GM18861 (cell line): ENCODE measurements at regions not wholly inside any gene's neighbourhood (a gene's known extent, or its start where the extent isn't known, plus 50 kb on each side); places are given as distances from the start of the nearest gene placed in this dataset.
"Not testable (repeated sequence)": the region's sequence is repeated elsewhere in the genome, so short reads cannot be mapped to it uniquely, and the experiment has no call there.

Experiments used
- ATAC-seq: cut with Tn5 transposase; IDR thresholded peaks from one replicate; pipeline ENCODE4 v1.9.1; 2021; ENCODE audit not compliant: unreplicated experiment

- ATAC-seq = not testable (repeated sequence)
Measured at GRCh38 chr3:104043001-104043543, 1323.6 kb upstream of the ALCAM start.

- ATAC-seq = no peak
Measured at GRCh38 chr3:104044002-104044401, 1322.7 kb upstream of the ALCAM start.

GRCh38 chr3:104066658-104067057, 1300.1 kb upstream of the ALCAM start:
- ATAC-seq = no peak

GRCh38 chr3:104069114-104069513, 1297.6 kb upstream of the ALCAM start:
- ATAC-seq = no peak

GRCh38 chr3:104070906-104071305, 1295.8 kb upstream of the ALCAM start:
- ATAC-seq = no peak

- no peak for ATAC-seq
Measured at GRCh38 chr3:104080088-104080626, 1286.6 kb upstream of the ALCAM start.

- no peak for ATAC-seq
Measured at GRCh38 chr3:104088738-104089137, 1278.0 kb upstream of the ALCAM start.

GRCh38 chr3:104089987-104090386, 1276.7 kb upstream of the ALCAM start:
- not testable (repeated sequence) for ATAC-seq

- ATAC-seq = no peak
Measured at GRCh38 chr3:104101736-104102135, 1265.0 kb upstream of the ALCAM start.

GRCh38 chr3:104102386-104102785, 1264.3 kb upstream of the ALCAM start:
- peak; percentile 100 for ATAC-seq

GRCh38 chr3:104106276-104106675, 1260.4 kb upstream of the ALCAM start:
- no peak for ATAC-seq

- no peak for ATAC-seq
Measured at GRCh38 chr3:104108522-104108921, 1258.2 kb upstream of the ALCAM start.

GRCh38 chr3:104126463-104126862, 1240.2 kb upstream of the ALCAM start:
- no peak for ATAC-seq

- no peak for ATAC-seq
Measured at GRCh38 chr3:104126864-104127553, 1239.7 kb upstream of the ALCAM start.

GRCh38 chr3:104127830-104128229, 1238.9 kb upstream of the ALCAM start:
- ATAC-seq = no peak

GRCh38 chr3:104132566-104133403, 1233.9 kb upstream of the ALCAM start:
- no peak for ATAC-seq

GRCh38 chr3:104133630-104134029, 1233.1 kb upstream of the ALCAM start:
- ATAC-seq = no peak

GRCh38 chr3:104137116-104137515, 1229.6 kb upstream of the ALCAM start:
- no peak for ATAC-seq

GRCh38 chr3:104145164-104145563, 1221.5 kb upstream of the ALCAM start:
- ATAC-seq = no peak

GRCh38 chr3:104149154-104149553, 1217.6 kb upstream of the ALCAM start:
- no peak for ATAC-seq

GRCh38 chr3:104150724-104151123, 1216.0 kb upstream of the ALCAM start:
- ATAC-seq = no peak

- no peak for ATAC-seq
Measured at GRCh38 chr3:104154896-104155295, 1211.8 kb upstream of the ALCAM start.
